HEK293 (cell line): ENCODE measurements at regions not wholly inside any gene's neighbourhood (a gene's known extent, or its start where the extent isn't known, plus 50 kb on each side); places are given as distances from the start of the nearest gene placed in this dataset.

Experiments used
- KLF7 ChIP-seq: fragments of 450-650 bp; formaldehyde crosslinking; IDR thresholded peaks from 2 replicates; pipeline ENCODE4 v1.5.1; 2016; ENCODE audit warnings: missing biosample characterization, missing genetic modification characterization, borderline replicate concordance
- SCRT2 ChIP-seq: fragments of 450-650 bp; formaldehyde crosslinking; IDR thresholded peaks from 2 replicates; pipeline ENCODE4 v1.5.1; 2016; ENCODE audit warnings: missing biosample characterization, missing genetic modification characterization
- ZFP37 ChIP-seq: fragments of 450-650 bp; formaldehyde crosslinking; IDR thresholded peaks from 2 replicates; pipeline ENCODE4 v1.5.1; 2016; ENCODE audit warnings: missing biosample characterization, missing genetic modification characterization
- ZNF221 ChIP-seq: fragments of 450-650 bp; formaldehyde crosslinking; IDR thresholded peaks from 2 replicates; pipeline ENCODE4 v1.5.1; 2017; ENCODE audit warnings: missing biosample characterization, missing genetic modification characterization, borderline replicate concordance

DNA sequence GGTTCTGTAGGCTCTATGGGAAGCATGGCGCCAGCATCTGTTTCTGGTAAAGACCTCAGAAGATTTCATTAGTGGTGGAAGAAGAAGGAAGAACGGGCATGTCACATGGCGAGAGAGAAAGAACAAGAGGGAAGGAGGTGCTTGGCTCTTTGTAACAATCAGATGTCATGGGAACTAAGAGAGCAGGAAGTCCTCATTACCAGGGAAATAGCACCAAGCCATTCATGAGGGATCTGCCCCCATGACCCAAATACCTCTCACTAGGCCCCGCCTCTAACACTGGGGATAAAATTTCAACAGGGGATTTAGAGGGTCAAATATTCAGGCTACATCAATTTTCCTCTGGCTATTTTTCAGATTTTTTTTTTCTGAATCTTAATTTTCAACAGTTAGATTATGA is 954.3 kb downstream of the SQOR start:
- no peak for TF ChIP-seq KLF7 (tag by site-specific recombination)
- no peak for TF ChIP-seq SCRT2 (tag by site-specific recombination)
- TF ChIP-seq ZFP37 (tag by site-specific recombination): no peak
- TF ChIP-seq ZNF221: no peak
